SK-N-SH (cell line): ENCODE measurements at regions not wholly inside any gene's neighbourhood (a gene's known extent, or its start where the extent isn't known, plus 50 kb on each side); places are given as distances from the start of the nearest gene placed in this dataset.

ENCODE experiments used
- CTCF ChIA-PET: fragments of 300-600, 350-600 bp; formaldehyde crosslinking; extraction: SDS; loops from one replicate; lab custom pipeline; 2021; lab: Yijun Ruan, JAX
- POLR2A ChIA-PET: fragments of 350-600 bp; sonication (Branson Sonifier 250); formaldehyde crosslinking; extraction: SDS; loops from one replicate; lab custom pipeline; 2020; ENCODE audit warnings: antibody characterized with exemption, inconsistent platforms; lab: Yijun Ruan, JAX
- DNase-seq: peaks from one replicate; pipeline ENCODE4 v3.0.0; 2012
- H2AFZ ChIP-seq: fragments of 200-600 bp; sonication (generic); 2 replicates; pipeline ENCODE4 v1.8.1; 2016; ENCODE audit warnings: antibody characterized with exemption, mild to moderate bottlenecking, low read depth
- H3F3A ChIP-seq: fragments of 200-600 bp; sonication (generic); replicated peaks from 2 replicates; pipeline ENCODE3; 2016; ENCODE audit warnings: antibody characterized with exemption, mild to moderate bottlenecking; ENCODE audit not compliant: insufficient read depth
- H3K27ac ChIP-seq, 2 experiments: fragments of 200-500 bp in 1 of 2; fragments of 200-600 bp in 1 of 2; sonication (Bioruptor generic) in 1 of 2; sonication (generic), shearing (Covaris generic) in 1 of 2; 2 replicates each; pipeline versions ENCODE4 v1.5.1 to v1.6.1; 2014 to 2016; ENCODE audit warnings: low read depth in 2 of 2, inconsistent platforms in 1 of 2, low read length in 1 of 2, mild to moderate bottlenecking in 1 of 2, mixed read lengths in 1 of 2
- H3K27me3 ChIP-seq: fragments of 200-600 bp; sonication (generic), shearing (Covaris generic); 2 replicates; pipeline ENCODE4 v1.6.1; 2016; ENCODE audit warnings: mixed run types; ENCODE audit not compliant: insufficient read depth
- H3K36me3 ChIP-seq, 2 experiments: fragments of 200-500 bp in 1 of 2; fragments of 200-600 bp in 1 of 2; sonication (Bioruptor generic) in 1 of 2; sonication (generic) in 1 of 2; replicated peaks in 1 of 2; 2 replicates each; pipeline versions ENCODE3 to v1.5.1; 2014 to 2016; ENCODE audit warnings: low read length in 1 of 2, mild to moderate bottlenecking in 1 of 2; ENCODE audit not compliant: insufficient read depth in 2 of 2, control insufficient read depth in 1 of 2
- H3K4me1 ChIP-seq, 2 experiments: fragments of 200-500 bp in 1 of 2; fragments of 200-600 bp in 1 of 2; sonication (Bioruptor generic) in 1 of 2; sonication (generic), shearing (Covaris generic) in 1 of 2; 2 replicates each; pipeline versions ENCODE4 v1.5.1 to v1.6.1; 2014 to 2016; ENCODE audit warnings: low read depth in 1 of 2, low read length in 1 of 2, mixed run types in 1 of 2; ENCODE audit not compliant: insufficient read depth in 2 of 2, control insufficient read depth in 1 of 2
- H3K4me2 ChIP-seq: fragments of 200-600 bp; sonication (generic), shearing (Covaris generic); 2 replicates; pipeline ENCODE4 v1.6.1; 2017; ENCODE audit warnings: mixed run types
- H3K4me3 ChIP-seq, 2 experiments: fragments of 200-500 bp in 1 of 2; fragments of 200-600 bp in 1 of 2; sonication (Bioruptor generic) in 1 of 2; sonication (generic), shearing (Covaris generic) in 1 of 2; 2 replicates each; pipeline versions ENCODE4 v1.5.1 to v1.8.1; 2014 to 2016; ENCODE audit warnings: low read depth in 2 of 2, inconsistent platforms in 1 of 2, low read length in 1 of 2, mild to moderate bottlenecking in 1 of 2, mixed read lengths in 1 of 2, moderate library complexity in 1 of 2
- H3K79me2 ChIP-seq: fragments of 200-600 bp; sonication (generic); 2 replicates; pipeline ENCODE4 v1.8.1; 2017; ENCODE audit warnings: mild to moderate bottlenecking; ENCODE audit not compliant: insufficient read depth
- H3K9ac ChIP-seq: fragments of 200-600 bp; sonication (generic); 2 replicates; pipeline ENCODE4 v1.6.1; 2017; ENCODE audit warnings: mixed run types
- H3K9me2 ChIP-seq: fragments of 200-600 bp; sonication (generic); 2 replicates; pipeline ENCODE4 v1.6.1; 2017; ENCODE audit warnings: mixed run types
- H3K9me3 ChIP-seq: fragments of 200-600 bp; sonication (generic); 2 replicates; pipeline ENCODE4 v1.6.1; 2017; ENCODE audit warnings: mixed run types, mild to moderate bottlenecking, moderate library complexity
- H4K20me1 ChIP-seq: fragments of 200-600 bp; sonication (generic); 2 replicates; pipeline ENCODE4 v1.6.1; 2017; ENCODE audit warnings: mild to moderate bottlenecking, mixed run types; ENCODE audit not compliant: insufficient read depth
- CHD2 ChIP-seq: fragments of 150-350 bp; IDR thresholded peaks from 2 replicates; pipeline ENCODE4 v1.6.1; 2018; ENCODE audit warnings: low read length; ENCODE audit not compliant: partially characterized antibody
- EP300 ChIP-seq, 2 experiments: IDR thresholded peaks; 2 replicates each; pipeline versions ENCODE4 v1.4.0 to v1.6.1; 2012; ENCODE audit warnings: borderline replicate concordance in 1 of 2, low read depth in 1 of 2, low read length in 1 of 2
- EZH2phosphoT487 ChIP-seq: fragments of 200-600 bp; sonication (generic); IDR thresholded peaks from 2 replicates; pipeline ENCODE4 v1.6.1; 2017; ENCODE audit warnings: low read depth, mixed run types, mild to moderate bottlenecking, antibody characterized with exemption, moderate library complexity, borderline replicate concordance
- FOSL2 ChIP-seq: IDR thresholded peaks from 2 replicates; pipeline ENCODE4 v1.4.0; 2012; ENCODE audit warnings: low read depth, mild to moderate bottlenecking, moderate library complexity, borderline replicate concordance
- GABPA ChIP-seq: IDR thresholded peaks from 2 replicates; pipeline ENCODE4 v1.4.0; 2012; ENCODE audit warnings: low read depth, mild to moderate bottlenecking
- MEF2A ChIP-seq: IDR thresholded peaks from 2 replicates; pipeline ENCODE4 v1.4.0; 2012; ENCODE audit warnings: low read depth, borderline replicate concordance
- NFIC ChIP-seq: IDR thresholded peaks from 2 replicates; pipeline ENCODE4 v1.4.0; 2012; ENCODE audit warnings: borderline replicate concordance
- NRF1 ChIP-seq: IDR thresholded peaks from 2 replicates; pipeline ENCODE4 v1.6.1; 2012; ENCODE audit warnings: low read depth, mild to moderate bottlenecking, low read length
- POLR2AphosphoS5 ChIP-seq: IDR thresholded peaks from 2 replicates; pipeline ENCODE4 v1.6.1; 2012; ENCODE audit warnings: low read depth, low read length
- SIN3A ChIP-seq: IDR thresholded peaks from 2 replicates; pipeline ENCODE4 v1.6.1; 2012; ENCODE audit warnings: low read depth, mild to moderate bottlenecking, low read length, moderate library complexity, borderline replicate concordance
- SMC3 ChIP-seq: IDR thresholded peaks from 2 replicates; pipeline ENCODE4 v1.6.1; 2012; ENCODE audit warnings: low read depth, low read length, improper control_type of control experiment
- WGBS: methylation state at CpG from one replicate; pipeline ENCODE4 v1.1.6; 2017; ENCODE audit warnings: low lambda C conversion rate; 5-methylcytosine and 5-hydroxymethylcytosine counted together
- TF ChIP-seq, protein P1 (sequence below): fragments of 150-350 bp; IDR thresholded peaks from 2 replicates; pipeline ENCODE4 v1.6.1; 2016; ENCODE audit warnings: mild to moderate bottlenecking, low read depth, low read length
- TF ChIP-seq, protein P2 (sequence below): IDR thresholded peaks from 2 replicates; pipeline ENCODE4 v1.4.0; 2012; ENCODE audit warnings: low read depth, borderline replicate concordance
- TF ChIP-seq, protein P3 (sequence below): IDR thresholded peaks from 2 replicates; pipeline ENCODE4 v1.4.0; 2012; ENCODE audit warnings: low read depth, borderline replicate concordance
- TF ChIP-seq, protein P4 (sequence below): fragments of 150-350 bp; IDR thresholded peaks from 2 replicates; pipeline ENCODE4 v1.6.1; 2017; ENCODE audit warnings: antibody characterized with exemption, low read length, low read depth, borderline replicate concordance
- TF ChIP-seq, protein P5 (sequence below): IDR thresholded peaks from 2 replicates; pipeline ENCODE4; 2012
- TF ChIP-seq, protein P6 (sequence below): IDR thresholded peaks from 2 replicates; pipeline ENCODE4 v1.4.0; 2012; ENCODE audit warnings: low read depth
- TF ChIP-seq, protein P7 (sequence below): fragments of 200-600 bp; sonication (generic); IDR thresholded peaks from 2 replicates; pipeline ENCODE4 v1.6.1; 2017; ENCODE audit warnings: antibody characterized with exemption, mild to moderate bottlenecking, moderate library complexity

DNA sequence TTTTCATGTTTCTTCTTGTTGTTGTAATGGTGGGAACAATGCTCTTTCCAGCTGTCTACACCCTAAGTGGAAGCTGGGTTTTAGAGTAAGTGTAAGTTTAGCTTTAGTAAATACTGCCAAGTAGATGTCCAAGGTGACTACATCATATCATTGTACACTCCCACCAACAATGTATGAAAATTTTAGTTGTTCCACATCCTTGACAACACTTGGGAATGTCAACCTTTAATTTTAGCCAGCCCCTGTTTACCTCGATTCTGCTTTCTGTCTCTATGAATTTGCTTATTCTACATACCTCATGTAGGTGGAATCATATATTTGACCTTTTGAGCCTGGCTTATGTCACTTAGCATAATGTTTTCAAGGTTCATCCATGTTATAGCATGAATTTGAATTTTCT lies 93.0 kb downstream of the MTPAP start:
- H3K4me2 ChIP-seq = no peak overlapping the region
- no peaks in the 10 kb centered on the region for H3K36me3 ChIP-seq
- H3K4me3 ChIP-seq = no peak overlapping the region
- ChIA-PET POLR2A (no interaction called here), CTCF (interaction anchor here (1.3 kb wide), 1 partner anchor 14 kb away, joined by 3 read pairs; no protein-coding TSS in a partner anchor)
- 12% methylated on average over 1 of the region's 1 CpG for WGBS
- no peaks in the 10 kb centered on the region for H4K20me1 ChIP-seq
- TF ChIP-seq EP300 (IDR thresholded peaks at IDR 0.05; ENCODE audit: borderline replicate concordance in 1 of 2, low read depth in 1 of 2, low read length in 1 of 2) (no peak), CHD2 (no peak), SIN3A (no peak), SMC3 (no peak), FOSL2 (no peak), GABPA (no peak), POLR2AphosphoS5 (no peak), NRF1 (no peak), EZH2phosphoT487 (no peak)
- TF ChIP-seq, protein P1, sequence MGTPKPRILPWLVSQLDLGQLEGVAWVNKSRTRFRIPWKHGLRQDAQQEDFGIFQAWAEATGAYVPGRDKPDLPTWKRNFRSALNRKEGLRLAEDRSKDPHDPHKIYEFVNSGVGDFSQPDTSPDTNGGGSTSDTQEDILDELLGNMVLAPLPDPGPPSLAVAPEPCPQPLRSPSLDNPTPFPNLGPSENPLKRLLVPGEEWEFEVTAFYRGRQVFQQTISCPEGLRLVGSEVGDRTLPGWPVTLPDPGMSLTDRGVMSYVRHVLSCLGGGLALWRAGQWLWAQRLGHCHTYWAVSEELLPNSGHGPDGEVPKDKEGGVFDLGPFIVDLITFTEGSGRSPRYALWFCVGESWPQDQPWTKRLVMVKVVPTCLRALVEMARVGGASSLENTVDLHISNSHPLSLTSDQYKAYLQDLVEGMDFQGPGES = no peak
- TF ChIP-seq, protein P2, sequence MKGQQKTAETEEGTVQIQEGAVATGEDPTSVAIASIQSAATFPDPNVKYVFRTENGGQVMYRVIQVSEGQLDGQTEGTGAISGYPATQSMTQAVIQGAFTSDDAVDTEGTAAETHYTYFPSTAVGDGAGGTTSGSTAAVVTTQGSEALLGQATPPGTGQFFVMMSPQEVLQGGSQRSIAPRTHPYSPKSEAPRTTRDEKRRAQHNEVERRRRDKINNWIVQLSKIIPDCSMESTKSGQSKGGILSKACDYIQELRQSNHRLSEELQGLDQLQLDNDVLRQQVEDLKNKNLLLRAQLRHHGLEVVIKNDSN = no peak
- TF ChIP-seq, protein P3, sequence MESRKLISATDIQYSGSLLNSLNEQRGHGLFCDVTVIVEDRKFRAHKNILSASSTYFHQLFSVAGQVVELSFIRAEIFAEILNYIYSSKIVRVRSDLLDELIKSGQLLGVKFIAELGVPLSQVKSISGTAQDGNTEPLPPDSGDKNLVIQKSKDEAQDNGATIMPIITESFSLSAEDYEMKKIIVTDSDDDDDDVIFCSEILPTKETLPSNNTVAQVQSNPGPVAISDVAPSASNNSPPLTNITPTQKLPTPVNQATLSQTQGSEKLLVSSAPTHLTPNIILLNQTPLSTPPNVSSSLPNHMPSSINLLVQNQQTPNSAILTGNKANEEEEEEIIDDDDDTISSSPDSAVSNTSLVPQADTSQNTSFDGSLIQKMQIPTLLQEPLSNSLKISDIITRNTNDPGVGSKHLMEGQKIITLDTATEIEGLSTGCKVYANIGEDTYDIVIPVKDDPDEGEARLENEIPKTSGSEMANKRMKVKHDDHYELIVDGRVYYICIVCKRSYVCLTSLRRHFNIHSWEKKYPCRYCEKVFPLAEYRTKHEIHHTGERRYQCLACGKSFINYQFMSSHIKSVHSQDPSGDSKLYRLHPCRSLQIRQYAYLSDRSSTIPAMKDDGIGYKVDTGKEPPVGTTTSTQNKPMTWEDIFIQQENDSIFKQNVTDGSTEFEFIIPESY = no peak
- H3K27me3 ChIP-seq = no peaks in the 10 kb centered on the region
- H3K79me2 ChIP-seq = no peaks in the 10 kb centered on the region
- no peaks in the 10 kb centered on the region; a peak in 1 of 4 replicates for H3K4me1 ChIP-seq
- H3F3A ChIP-seq = no peaks in the 10 kb centered on the region
- no peak overlapping the region for H3K27ac ChIP-seq
- DNase-seq = no peak
- no peaks in the 10 kb centered on the region for H3K9me2 ChIP-seq
- no peak overlapping the region for H3K9ac ChIP-seq
- H2AFZ ChIP-seq = no peak overlapping the region
- H3K9me3 ChIP-seq = peaks cover 16% of the 10 kb centered on the region

DNA sequence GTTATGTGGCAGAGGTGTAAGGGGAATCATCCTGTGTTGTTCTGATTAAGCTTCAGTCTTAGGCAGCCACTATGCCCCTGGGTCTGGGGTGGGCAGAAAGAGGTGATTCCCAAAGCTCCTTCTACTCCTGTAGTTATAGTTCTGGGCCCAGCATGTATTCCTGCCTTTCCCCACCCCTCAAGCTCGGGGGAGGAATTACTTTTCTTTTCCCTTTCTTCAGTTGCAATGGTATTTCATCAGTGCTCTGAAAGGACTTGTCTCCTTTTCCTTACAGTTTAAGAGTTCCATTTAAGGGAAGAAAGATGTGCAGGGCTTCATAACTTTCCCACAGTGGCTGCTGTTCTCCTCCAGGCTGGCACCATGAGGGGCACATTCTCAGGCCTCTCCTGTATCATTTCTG lies 94.2 kb downstream of the MTPAP start:
- no peaks in the 10 kb centered on the region for H3K36me3 ChIP-seq
- H4K20me1 ChIP-seq = no peaks in the 10 kb centered on the region
- no peak overlapping the region for H3K27ac ChIP-seq
- no peak overlapping the region for H3K4me3 ChIP-seq
- peaks cover 16% of the 10 kb centered on the region for H3K9me3 ChIP-seq
- no peaks in the 10 kb centered on the region for H3K27me3 ChIP-seq
- no peak for DNase-seq
- ChIA-PET POLR2A (no interaction called here), CTCF (no interaction called here)
- no peaks in the 10 kb centered on the region for H3K79me2 ChIP-seq
- no peak overlapping the region for H3K4me2 ChIP-seq
- WGBS = 0% methylated on average over 1 of the region's 1 CpG
- no peaks in the 10 kb centered on the region for H3F3A ChIP-seq
- no peak overlapping the region for H2AFZ ChIP-seq
- H3K4me1 ChIP-seq = no peaks in the 10 kb centered on the region; a peak in 1 of 4 replicates
- no peaks in the 10 kb centered on the region for H3K9me2 ChIP-seq
- no peak overlapping the region for H3K9ac ChIP-seq
- TF ChIP-seq, protein P4, sequence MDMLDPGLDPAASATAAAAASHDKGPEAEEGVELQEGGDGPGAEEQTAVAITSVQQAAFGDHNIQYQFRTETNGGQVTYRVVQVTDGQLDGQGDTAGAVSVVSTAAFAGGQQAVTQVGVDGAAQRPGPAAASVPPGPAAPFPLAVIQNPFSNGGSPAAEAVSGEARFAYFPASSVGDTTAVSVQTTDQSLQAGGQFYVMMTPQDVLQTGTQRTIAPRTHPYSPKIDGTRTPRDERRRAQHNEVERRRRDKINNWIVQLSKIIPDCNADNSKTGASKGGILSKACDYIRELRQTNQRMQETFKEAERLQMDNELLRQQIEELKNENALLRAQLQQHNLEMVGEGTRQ = no peak
- TF ChIP-seq MEF2A = no peak
- TF ChIP-seq SIN3A = no peak
- TF ChIP-seq, protein P5, sequence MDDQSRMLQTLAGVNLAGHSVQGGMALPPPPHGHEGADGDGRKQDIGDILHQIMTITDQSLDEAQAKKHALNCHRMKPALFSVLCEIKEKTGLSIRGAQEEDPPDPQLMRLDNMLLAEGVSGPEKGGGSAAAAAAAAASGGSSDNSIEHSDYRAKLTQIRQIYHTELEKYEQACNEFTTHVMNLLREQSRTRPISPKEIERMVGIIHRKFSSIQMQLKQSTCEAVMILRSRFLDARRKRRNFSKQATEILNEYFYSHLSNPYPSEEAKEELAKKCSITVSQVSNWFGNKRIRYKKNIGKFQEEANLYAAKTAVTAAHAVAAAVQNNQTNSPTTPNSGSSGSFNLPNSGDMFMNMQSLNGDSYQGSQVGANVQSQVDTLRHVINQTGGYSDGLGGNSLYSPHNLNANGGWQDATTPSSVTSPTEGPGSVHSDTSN = no peak
- TF ChIP-seq SMC3 = no peak
- TF ChIP-seq NFIC = no peak
- TF ChIP-seq, protein P6, sequence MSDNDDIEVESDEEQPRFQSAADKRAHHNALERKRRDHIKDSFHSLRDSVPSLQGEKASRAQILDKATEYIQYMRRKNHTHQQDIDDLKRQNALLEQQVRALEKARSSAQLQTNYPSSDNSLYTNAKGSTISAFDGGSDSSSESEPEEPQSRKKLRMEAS = no peak
- no peak for TF ChIP-seq GABPA
- TF ChIP-seq, protein P7, sequence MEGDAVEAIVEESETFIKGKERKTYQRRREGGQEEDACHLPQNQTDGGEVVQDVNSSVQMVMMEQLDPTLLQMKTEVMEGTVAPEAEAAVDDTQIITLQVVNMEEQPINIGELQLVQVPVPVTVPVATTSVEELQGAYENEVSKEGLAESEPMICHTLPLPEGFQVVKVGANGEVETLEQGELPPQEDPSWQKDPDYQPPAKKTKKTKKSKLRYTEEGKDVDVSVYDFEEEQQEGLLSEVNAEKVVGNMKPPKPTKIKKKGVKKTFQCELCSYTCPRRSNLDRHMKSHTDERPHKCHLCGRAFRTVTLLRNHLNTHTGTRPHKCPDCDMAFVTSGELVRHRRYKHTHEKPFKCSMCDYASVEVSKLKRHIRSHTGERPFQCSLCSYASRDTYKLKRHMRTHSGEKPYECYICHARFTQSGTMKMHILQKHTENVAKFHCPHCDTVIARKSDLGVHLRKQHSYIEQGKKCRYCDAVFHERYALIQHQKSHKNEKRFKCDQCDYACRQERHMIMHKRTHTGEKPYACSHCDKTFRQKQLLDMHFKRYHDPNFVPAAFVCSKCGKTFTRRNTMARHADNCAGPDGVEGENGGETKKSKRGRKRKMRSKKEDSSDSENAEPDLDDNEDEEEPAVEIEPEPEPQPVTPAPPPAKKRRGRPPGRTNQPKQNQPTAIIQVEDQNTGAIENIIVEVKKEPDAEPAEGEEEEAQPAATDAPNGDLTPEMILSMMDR = no peak
- TF ChIP-seq, protein P1 = no peak
